Medulla oblongata (tissue), 1 donor: ENCODE measurements at regions not wholly inside any gene's neighbourhood (a gene's known extent, or its start where the extent isn't known, plus 50 kb on each side); places are given as distances from the start of the nearest gene placed in this dataset.
"Not testable (repeated sequence)": the region's sequence is repeated elsewhere in the genome, so short reads cannot be mapped to it uniquely, and the experiment has no call there.

Experiments
- DNase-seq: peaks from one replicate; pipeline ENCODE4 v3.0.0-alpha.2; 2015; ENCODE audit errors: extremely low spot score

GRCh38 chr6:86609549-86610388 lies 327.6 kb upstream of the HTR1E start:
- no peak for DNase-seq

GRCh38 chr6:86603364-86603763 lies 334.0 kb upstream of the HTR1E start:
- not testable (repeated sequence) for DNase-seq

DNA sequence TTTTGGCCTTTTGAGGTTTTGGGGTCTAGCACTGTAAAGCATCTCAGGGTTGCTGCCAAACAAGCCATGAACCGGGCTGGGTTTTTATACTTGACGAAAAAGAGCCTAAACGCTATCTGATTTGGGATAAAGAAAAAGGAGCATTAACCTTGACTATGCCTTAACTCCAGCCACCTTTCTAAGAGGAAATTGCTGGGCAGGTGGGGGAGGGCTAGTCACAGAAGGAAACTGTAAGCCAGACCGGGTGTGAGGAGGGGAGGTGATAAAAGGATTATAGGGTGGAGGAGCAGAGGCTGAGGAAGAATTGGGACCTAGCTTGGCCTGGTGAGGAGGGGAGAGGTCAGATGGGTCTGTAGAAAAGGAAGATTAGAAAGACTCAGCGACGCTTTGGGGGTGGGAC lies 335.2 kb upstream of the HTR1E start:
- not testable (repeated sequence) for DNase-seq

DNA sequence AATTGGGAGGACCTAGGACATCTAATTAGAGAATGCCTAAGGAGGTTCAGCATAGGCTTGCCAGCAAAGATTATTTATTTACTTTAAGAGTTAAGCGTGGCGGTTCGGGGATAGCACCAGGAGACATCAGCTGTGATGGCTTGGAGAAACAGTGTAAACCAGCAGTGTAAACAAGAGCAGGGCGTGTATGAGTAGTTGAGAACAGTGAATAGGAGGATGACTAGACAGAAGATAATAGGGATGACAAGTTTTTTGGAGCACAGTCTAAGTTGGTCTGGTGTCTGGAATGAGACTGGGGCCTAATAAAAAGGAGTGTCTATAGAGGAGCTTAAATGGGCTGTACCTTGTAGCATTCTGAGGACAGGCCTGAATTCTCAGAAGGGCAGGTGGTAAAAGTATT lies 338.4 kb upstream of the HTR1E start:
- DNase-seq, result not testable (repeated sequence)

DNA sequence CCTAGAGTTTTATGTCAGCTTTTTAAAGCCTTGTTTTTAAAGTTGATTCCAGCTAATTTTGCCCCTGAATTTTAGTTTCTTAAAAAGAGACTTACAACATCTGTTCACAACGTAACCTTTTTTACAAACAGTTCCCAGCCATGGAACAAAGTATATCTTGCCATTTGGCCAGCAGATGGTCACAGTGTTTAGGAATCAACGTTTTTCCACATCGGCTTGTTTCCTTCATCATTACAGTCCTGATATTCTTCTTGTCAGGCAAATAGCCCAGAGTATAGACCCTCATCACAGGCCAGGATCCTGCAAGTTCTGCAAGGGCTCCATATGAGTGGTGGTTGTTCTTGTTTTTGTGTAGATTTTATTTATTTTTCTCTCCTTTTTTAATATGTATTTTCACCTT lies 341.7 kb upstream of the HTR1E start:
- no peak for DNase-seq

GRCh38 chr6:86586195-86586594 lies 351.1 kb upstream of the HTR1E start:
- DNase-seq, result no peak

DNA sequence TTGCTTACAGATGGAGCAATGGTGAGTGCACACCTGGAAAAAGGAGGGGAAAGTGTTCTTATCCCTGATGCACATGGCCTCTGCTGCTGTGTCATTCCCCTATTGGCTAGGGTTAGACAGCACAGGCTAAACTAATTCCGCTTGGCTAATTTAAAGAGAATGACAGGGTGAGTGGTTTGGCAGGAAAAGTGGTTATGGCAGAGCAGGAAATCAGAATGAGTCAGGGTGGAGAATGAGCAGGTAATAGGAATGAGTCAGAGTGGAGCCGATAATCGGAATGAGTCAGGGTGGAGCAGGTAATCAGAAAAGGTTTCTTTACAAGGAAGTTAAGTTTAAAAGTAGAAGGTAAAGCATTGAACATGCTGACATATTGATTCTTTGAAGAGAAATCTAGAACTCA lies 355.5 kb upstream of the HTR1E start:
- no peak for DNase-seq

DNA sequence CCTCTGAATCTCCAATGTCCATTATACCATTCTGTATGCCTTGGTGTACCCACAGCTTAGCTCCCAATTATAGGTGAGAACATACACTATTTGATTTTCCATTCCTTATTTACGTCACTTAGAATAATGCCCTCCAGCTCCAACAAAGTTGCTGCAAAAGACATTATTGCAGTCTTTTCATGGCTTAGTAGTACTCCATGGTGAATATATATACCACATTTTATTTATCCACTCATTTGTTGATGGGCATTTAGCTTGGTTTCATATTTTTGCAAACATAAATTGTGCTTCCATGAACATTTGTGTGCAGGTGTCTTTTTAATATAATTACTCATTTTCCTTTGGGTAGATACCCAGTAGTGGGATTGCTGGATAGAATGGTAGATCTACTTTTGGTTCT lies 374.1 kb upstream of the HTR1E start:
- no peak for DNase-seq

DNA sequence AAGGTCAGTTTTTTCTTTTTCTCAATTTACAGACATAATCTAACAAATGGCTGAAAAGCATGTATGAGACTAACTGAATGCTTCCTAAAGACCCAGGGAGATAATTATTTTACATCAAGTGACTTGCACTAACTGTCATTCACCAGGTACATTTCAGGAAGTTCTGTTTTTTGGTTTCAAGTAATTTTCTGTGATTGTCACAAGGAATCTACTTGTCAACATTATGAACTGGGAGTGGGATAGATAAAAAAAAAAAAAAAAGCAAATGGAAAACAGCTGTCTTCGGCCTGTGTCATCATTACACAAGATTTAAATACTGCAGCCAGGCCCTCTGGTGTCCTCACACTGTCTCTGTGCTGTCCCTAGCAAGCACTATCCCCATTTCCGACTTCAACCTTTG lies 379.0 kb upstream of the HTR1E start:
- DNase-seq, result no peak

GRCh38 chr6:86537292-86537861 lies 400.0 kb upstream of the HTR1E start:
- no peak for DNase-seq

DNA sequence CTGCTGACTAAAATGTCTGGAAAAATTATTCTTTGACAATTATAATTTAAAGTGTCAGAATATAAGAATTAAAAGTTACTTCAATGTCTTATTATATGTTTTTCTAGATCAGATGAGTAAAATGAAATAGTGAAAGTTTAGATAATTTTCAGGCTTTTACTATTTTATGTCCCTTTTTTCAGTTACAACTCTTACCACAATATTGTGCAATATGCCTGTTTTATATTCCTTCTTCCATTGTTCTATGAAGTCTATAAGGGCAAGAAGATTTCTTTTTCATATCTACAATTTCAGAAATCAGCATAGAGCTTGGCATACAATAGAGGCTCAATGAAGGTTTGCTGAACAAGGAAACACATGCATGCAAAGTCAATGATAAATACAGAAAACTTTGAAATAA lies 401.2 kb upstream of the HTR1E start:
- no peak for DNase-seq

- DNase-seq, result no peak
Observed at GRCh38 chr6:86535100-86535499, 402.2 kb upstream of the HTR1E start.

DNA sequence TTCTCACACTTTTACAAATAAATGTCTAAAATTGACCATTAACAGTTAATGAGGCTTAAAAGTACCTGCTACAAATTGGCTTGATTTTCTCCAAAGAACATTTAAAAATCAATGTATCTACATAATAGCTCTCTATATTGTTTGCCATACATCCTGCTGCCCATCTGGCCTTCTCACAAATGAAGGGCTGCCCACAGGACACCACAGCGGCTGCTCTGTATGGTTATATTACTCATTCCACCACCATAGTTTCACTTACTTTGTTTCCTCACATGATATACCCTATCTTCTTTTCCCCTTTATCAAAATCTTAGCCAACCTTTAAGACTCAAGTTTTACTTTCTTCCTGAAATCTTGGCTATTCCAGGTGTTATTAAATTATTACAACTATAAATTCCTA lies 407.7 kb upstream of the HTR1E start:
- DNase-seq, result no peak

GRCh38 chr6:86526238-86526637 lies 411.1 kb upstream of the HTR1E start:
- no peak for DNase-seq

DNA sequence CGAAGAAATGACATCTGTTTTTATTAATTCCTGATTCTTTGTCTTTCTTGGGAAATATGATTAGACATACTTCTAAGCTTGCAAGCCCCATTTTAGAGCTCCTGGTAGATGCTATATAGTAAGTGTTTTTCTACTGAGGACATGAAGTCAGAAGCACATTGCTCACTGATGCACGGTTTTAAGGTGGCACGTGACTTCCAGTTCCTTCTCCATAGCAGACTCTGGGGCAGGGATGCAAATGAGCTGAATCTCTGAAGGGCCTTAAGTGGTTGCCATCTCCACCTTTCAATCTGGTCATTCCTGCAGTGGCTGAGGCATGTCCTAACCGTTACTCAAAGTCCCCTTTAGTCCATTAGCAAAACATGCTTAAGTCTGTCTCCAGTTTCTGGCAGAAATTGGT lies 421.2 kb upstream of the HTR1E start:
- no peak for DNase-seq

DNA sequence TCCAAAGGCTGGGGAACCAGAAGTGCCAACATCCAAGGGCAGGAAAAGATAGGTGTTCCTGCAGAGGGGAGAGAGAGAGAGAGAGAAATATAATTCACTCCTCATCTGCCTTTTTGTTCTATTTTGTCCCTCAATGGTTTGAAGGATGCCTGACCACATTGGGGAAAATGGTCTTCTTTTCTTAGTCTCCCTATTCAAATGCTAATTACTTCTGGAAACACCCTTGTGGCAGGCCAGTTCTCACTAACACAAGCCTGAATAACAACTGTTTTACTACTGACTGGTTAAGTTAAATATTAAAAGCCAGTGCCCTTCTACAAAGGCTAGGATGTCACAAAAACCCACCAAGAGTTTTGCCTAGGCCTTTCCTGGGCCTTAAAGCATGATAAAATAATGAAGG lies 425.4 kb upstream of the HTR1E start:
- no peak for DNase-seq

DNA sequence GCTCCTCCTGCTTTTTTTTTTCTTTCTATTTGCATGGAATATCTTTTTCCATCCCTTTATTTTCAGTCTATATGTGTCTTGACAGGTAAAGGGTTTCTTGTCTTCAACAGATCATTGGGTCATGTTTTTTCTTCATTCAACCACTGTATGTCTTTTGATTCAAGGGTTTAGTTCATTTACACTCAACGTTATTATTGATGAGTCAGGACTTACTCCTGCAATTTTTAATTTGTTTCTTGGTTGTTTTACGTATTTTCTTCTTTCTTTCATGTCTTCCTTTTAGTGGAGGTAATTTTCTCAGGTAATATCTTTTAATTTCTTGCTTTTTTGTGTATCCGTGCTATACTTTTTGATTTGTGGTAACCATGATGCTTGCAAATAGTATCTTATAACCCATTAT lies 429.1 kb upstream of the HTR1E start:
- no peak for DNase-seq

GRCh38 chr6:86502497-86502896 lies 434.8 kb upstream of the HTR1E start:
- DNase-seq, result no peak

- DNase-seq, result no peak
Observed at GRCh38 chr6:86500035-86500434, 437.3 kb upstream of the HTR1E start.

- not testable (repeated sequence) for DNase-seq
Observed at GRCh38 chr6:86489042-86489441, 448.3 kb upstream of the HTR1E start.

GRCh38 chr6:86487660-86488221 lies 449.6 kb upstream of the HTR1E start:
- DNase-seq, result no peak

DNA sequence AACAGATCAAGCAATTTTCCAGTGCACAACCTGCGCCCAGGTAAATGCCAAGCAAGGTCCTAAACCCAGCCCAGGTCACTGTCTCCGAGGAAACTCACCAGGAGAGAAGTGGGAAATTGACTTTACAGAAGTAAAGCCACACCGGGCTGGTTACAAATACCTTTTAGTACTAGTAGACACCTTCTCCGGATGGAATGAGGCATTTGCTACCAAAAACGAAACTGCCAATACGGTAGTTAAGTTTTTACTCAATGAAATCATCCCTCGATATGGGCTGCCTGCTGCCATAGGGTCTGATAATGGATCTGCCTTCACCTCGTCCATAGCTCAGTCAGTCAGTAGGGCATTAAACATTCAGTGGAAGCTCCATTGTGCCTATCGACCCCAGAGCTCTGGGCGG lies 459.0 kb upstream of the HTR1E start:
- not testable (repeated sequence) for DNase-seq

- DNase-seq, result no peak
Observed at GRCh38 chr6:86477500-86478148, 459.7 kb upstream of the HTR1E start.
